A549 (cell line): ENCODE measurements at regions not wholly inside any gene's neighbourhood (a gene's known extent, or its start where the extent isn't known, plus 50 kb on each side); places are given as distances from the start of the nearest gene placed in this dataset.

Experiments used
- ATAC-seq, 2 experiments: fragments of 200-7000 bp in 1 of 2; fragments of >200 bp in 1 of 2; cut with Nextera tagmentation in 1 of 2; cut with Tn5 transposase in 1 of 2; 3 replicates each; pipeline versions ENCODE4 v1.8.0 to v1.9.1; 2018 to 2020; ENCODE audit warnings: mild to moderate bottlenecking in 1 of 2, moderate library complexity in 1 of 2
- CTCF ChIA-PET: fragments of 300-600 bp; sonication (Branson Sonifier 250); formaldehyde crosslinking; extraction: SDS; loops from one replicate; lab custom pipeline; 2021; ENCODE audit warnings: antibody characterized with exemption, inconsistent platforms; lab: Yijun Ruan, JAX
- POLR2A ChIA-PET: fragments of 350-600 bp; formaldehyde crosslinking; extraction: SDS; loops from one replicate; lab custom pipeline; 2021; ENCODE audit warnings: antibody characterized with exemption, inconsistent platforms; lab: Yijun Ruan, JAX
- DNase-seq, 2 experiments: peaks; one replicate each; pipeline versions ENCODE4 v3.0.0 to v3.0.0-alpha.2; 2011 to 2016; ENCODE audit warnings: low read depth in 1 of 2, low spot score in 1 of 2
- FAIRE-seq: peaks from 2 replicates; lab custom pipeline; 2011; peaks lifted over from hg19 to GRCh38; lab: Jason Lieb, UNC
- H3K27ac ChIP-seq, 2 experiments: fragments of >200 bp; sonication (Bioruptor Twin); formaldehyde crosslinking; 3 replicates each; pipeline ENCODE4 v1.5.1; 2016 to 2017
- H3K4me1 ChIP-seq: fragments of >200 bp; sonication (Bioruptor Twin); formaldehyde crosslinking; 3 replicates; pipeline ENCODE4 v1.6.1; 2016
- H3K4me2 ChIP-seq: fragments of >200 bp; sonication (Bioruptor Twin); formaldehyde crosslinking; 3 replicates; pipeline ENCODE4 v1.6.1; 2016
- H3K4me3 ChIP-seq: fragments of >200 bp; sonication (Bioruptor Twin); formaldehyde crosslinking; 3 replicates; pipeline ENCODE4 v1.5.1; 2016
- H3K9me3 ChIP-seq: fragments of >200 bp; sonication (Bioruptor Twin); formaldehyde crosslinking; 3 replicates; pipeline ENCODE4 v1.6.1; 2016
- CBX8 ChIP-seq: fragments of 200-600 bp; sonication (generic); IDR thresholded peaks from 2 replicates; pipeline ENCODE4 v1.6.1; 2016
- CHD4 ChIP-seq: fragments of 200-600 bp; sonication (generic); IDR thresholded peaks from 2 replicates; pipeline ENCODE4 v1.6.1; 2016; ENCODE audit warnings: antibody characterized with exemption, mild to moderate bottlenecking, borderline replicate concordance
- CTCF ChIP-seq: fragments of >200 bp; sonication (Bioruptor Twin); formaldehyde crosslinking; IDR thresholded peaks from 3 replicates; pipeline ENCODE4 v1.5.1; 2016
- E2F6 ChIP-seq: IDR thresholded peaks from 2 replicates; pipeline ENCODE4 v1.6.1; 2012; ENCODE audit warnings: low read depth, borderline replicate concordance
- EHF ChIP-seq: fragments of 250-450 bp; sonication (Bioruptor Pico); IDR thresholded peaks from 2 replicates; pipeline ENCODE4 v1.5.0; 2020; ENCODE audit warnings: mild to moderate bottlenecking
- FOSL2 ChIP-seq, 2 experiments: fragments of 450-650 bp in 1 of 2; fragments of >200 bp in 1 of 2; sonication (Bioruptor Twin) in 1 of 2; formaldehyde crosslinking; IDR thresholded peaks; 2 replicates each; pipeline versions ENCODE4 v1.5.0 to v1.6.1; 2016 to 2020; ENCODE audit warnings: mild to moderate bottlenecking in 1 of 2, moderate library complexity in 1 of 2
- GATA3 ChIP-seq: IDR thresholded peaks from 2 replicates; pipeline ENCODE4 v1.6.1; 2012; ENCODE audit warnings: borderline replicate concordance
- HDAC2 ChIP-seq: fragments of 200-600 bp; sonication (generic); IDR thresholded peaks from 2 replicates; pipeline ENCODE4 v1.6.1; 2016
- HEYL ChIP-seq: fragments of 250-450 bp; sonication (Bioruptor Pico); IDR thresholded peaks from 2 replicates; pipeline ENCODE4 v1.8.0; 2021; ENCODE audit warnings: mild to moderate bottlenecking, moderate library complexity
- HOXA7 ChIP-seq: fragments of 250-450 bp; sonication (Bioruptor Pico); IDR thresholded peaks from 2 replicates; pipeline ENCODE4 v1.5.0; 2020; ENCODE audit warnings: mild to moderate bottlenecking, moderate library complexity
- JUNB ChIP-seq: fragments of >200 bp; sonication (Bioruptor Twin); formaldehyde crosslinking; IDR thresholded peaks from 2 replicates; pipeline ENCODE4 v1.6.1; 2016
- KDM5A ChIP-seq: fragments of 200-600 bp; sonication (generic); IDR thresholded peaks from 2 replicates; pipeline ENCODE4 v1.6.1; 2016; ENCODE audit warnings: antibody characterized with exemption, mild to moderate bottlenecking
- MYC ChIP-seq: IDR thresholded peaks from 2 replicates; pipeline ENCODE4 v1.6.1; 2012; ENCODE audit warnings: mild to moderate bottlenecking, inconsistent platforms, low read length, improper control_type of control experiment, borderline replicate concordance
- NFE2L2 ChIP-seq: fragments of 150-350 bp; conservative IDR thresholded peaks from 2 replicates; pipeline ENCODE4 v1.6.1; 2014; ENCODE audit warnings: low read length
- POLR2AphosphoS2 ChIP-seq: conservative IDR thresholded peaks from 2 replicates; pipeline ENCODE4 v1.6.1; 2012; ENCODE audit warnings: low read length, improper control_type of control experiment, inconsistent platforms
- RCOR1 ChIP-seq: fragments of 150-350 bp; IDR thresholded peaks from 2 replicates; pipeline ENCODE4 v1.6.1; 2014; ENCODE audit warnings: antibody characterized with exemption, low read length, low read depth
- SMC3 ChIP-seq: fragments of >200 bp; sonication (Bioruptor Twin); formaldehyde crosslinking; IDR thresholded peaks from 3 replicates; pipeline ENCODE4 v1.6.1; 2018; ENCODE audit warnings: inconsistent platforms
- TP53 ChIP-seq: fragments of 250-450 bp; sonication (Bioruptor Pico); IDR thresholded peaks from 2 replicates; pipeline ENCODE4 v1.5.0; 2021; ENCODE audit warnings: mild to moderate bottlenecking, moderate library complexity
- ZFP36 ChIP-seq: fragments of 450-650 bp; IDR thresholded peaks from 2 replicates; pipeline ENCODE4 v1.6.1; 2014; ENCODE audit warnings: borderline replicate concordance; ENCODE audit not compliant: partially characterized antibody
- WGBS: methylation state at CpG from one replicate; pipeline ENCODE4 v1.1.6; 2017; ENCODE audit errors: missing lambda C conversion rate; 5-methylcytosine and 5-hydroxymethylcytosine counted together

- WGBS: 8% methylated on average over 2 of the region's 2 CpGs
- CTCF ChIA-PET: no interaction called here
- no peak for DNase-seq
- H3K27ac ChIP-seq: no peak overlapping the region
- no peak for TF ChIP-seq SMC3
- no peak for TF ChIP-seq ZFP36
- no peak for TF ChIP-seq KDM5A
- no peak for TF ChIP-seq HEYL
- no peak for TF ChIP-seq CBX8
- TF ChIP-seq, all 56 proteins: peak for 0
- H3K9me3 ChIP-seq: no peaks in the 10 kb centered on the region
- no peak for ATAC-seq
- POLR2A ChIA-PET: no interaction called here
- FAIRE-seq: no peak
- H3K4me1 ChIP-seq: no peaks in the 10 kb centered on the region
- no peak overlapping the region for H3K4me2 ChIP-seq
- H3K4me3 ChIP-seq: no peak overlapping the region
Observed at GRCh38 chr10:85508159-85508558, 858.4 kb downstream of the GRID1 start.

GRCh38 chr10:85510682-85511081, 855.9 kb downstream of the GRID1 start:
- Histone ChIP-seq H3K4me1 (no peaks in the 10 kb centered on the region), H3K4me3 (no peak overlapping the region), H3K27ac (no peak overlapping the region), H3K4me2 (no peak overlapping the region), H3K9me3 (no peaks in the 10 kb centered on the region)
- ChIA-PET POLR2A (no interaction called here), CTCF (no interaction called here)
- DNase-seq (no peak), FAIRE-seq (no peak), ATAC-seq (no peak)
- WGBS: 31% methylated on average over 5 of the region's 5 CpGs
- no peak for TF ChIP-seq POLR2AphosphoS2

- ATAC-seq: no peak
- no peak for FAIRE-seq
- WGBS: 8% methylated on average over 1 of the region's 1 CpG
Observed at GRCh38 chr10:85513436-85513835, 853.2 kb downstream of the GRID1 start.

GRCh38 chr10:85515316-85515715, 851.3 kb downstream of the GRID1 start:
- ATAC-seq: no peak
- Histone ChIP-seq H3K4me3 (no peak overlapping the region), H3K4me1 (no peaks in the 10 kb centered on the region), H3K4me2 (no peak overlapping the region), H3K9me3 (no peaks in the 10 kb centered on the region), H3K27ac (no peak overlapping the region)
- TF ChIP-seq POLR2AphosphoS2 (no peak), JUNB (no peak), CHD4 (no peak), HOXA7 (CRISPR knock-in tag) (no peak), TP53 (no peak), RCOR1 (no peak), GATA3 (no peak), EHF (CRISPR knock-in tag) (no peak), MYC (no peak), E2F6 (no peak), CTCF (no peak), FOSL2 (IDR thresholded peaks at IDR 0.05) (no peak), FOSL2 (CRISPR knock-in tag; IDR thresholded peaks at IDR 0.05) (no peak), HDAC2 (no peak), NFE2L2 (no peak)
- no peak for FAIRE-seq
- WGBS: 18% methylated on average over 4 of the region's 4 CpGs
- DNase-seq: no peak
- ChIA-PET CTCF (interaction anchor here (0.9 kb wide), 1 partner anchor 10 kb away, joined by 3 read pairs; no protein-coding TSS in a partner anchor), POLR2A (no interaction called here)

More at GRCh38 chr10:85513436-85513835, 853.2 kb downstream of the GRID1 start:
- H3K27ac ChIP-seq: no peak overlapping the region
- TF ChIP-seq KDM5A: no peak
- no peaks in the 10 kb centered on the region for H3K9me3 ChIP-seq
- no peaks in the 10 kb centered on the region for H3K4me1 ChIP-seq
- DNase-seq: no peak
- H3K4me3 ChIP-seq: no peak overlapping the region
- ChIA-PET CTCF (no interaction called here), POLR2A (no interaction called here)
- H3K4me2 ChIP-seq: no peak overlapping the region
